ENCODE measurements at regions not wholly inside any gene's neighbourhood (a gene's known extent, or its start where the extent isn't known, plus 50 kb on each side); places are given as distances from the start of the nearest gene placed in this dataset.
"Not testable (repeated sequence)": the region's sequence is repeated elsewhere in the genome, so short reads cannot be mapped to it uniquely, and the experiment has no call there.

DNA sequence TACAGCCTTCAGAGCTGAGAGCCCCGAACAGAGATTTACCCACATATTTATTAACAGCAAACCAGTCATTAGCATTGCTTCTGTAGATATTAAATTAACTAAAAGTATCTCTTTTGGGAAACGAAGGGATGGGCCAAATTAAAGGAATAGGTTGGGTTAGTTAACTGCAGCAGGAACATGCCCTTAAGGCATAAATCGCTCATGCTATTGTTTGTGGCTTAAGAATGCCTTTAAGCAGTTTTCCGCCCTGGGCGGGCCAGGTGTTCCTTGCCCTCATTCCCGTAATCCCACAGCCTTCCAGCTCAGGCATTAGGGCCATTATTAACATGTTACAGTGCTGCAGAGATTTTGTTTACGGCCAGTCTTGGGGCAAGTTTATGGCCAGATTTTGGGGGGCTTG lies 68.3 kb upstream of the SCAF11 start:
- TF ChIP-seq, protein P1, sequence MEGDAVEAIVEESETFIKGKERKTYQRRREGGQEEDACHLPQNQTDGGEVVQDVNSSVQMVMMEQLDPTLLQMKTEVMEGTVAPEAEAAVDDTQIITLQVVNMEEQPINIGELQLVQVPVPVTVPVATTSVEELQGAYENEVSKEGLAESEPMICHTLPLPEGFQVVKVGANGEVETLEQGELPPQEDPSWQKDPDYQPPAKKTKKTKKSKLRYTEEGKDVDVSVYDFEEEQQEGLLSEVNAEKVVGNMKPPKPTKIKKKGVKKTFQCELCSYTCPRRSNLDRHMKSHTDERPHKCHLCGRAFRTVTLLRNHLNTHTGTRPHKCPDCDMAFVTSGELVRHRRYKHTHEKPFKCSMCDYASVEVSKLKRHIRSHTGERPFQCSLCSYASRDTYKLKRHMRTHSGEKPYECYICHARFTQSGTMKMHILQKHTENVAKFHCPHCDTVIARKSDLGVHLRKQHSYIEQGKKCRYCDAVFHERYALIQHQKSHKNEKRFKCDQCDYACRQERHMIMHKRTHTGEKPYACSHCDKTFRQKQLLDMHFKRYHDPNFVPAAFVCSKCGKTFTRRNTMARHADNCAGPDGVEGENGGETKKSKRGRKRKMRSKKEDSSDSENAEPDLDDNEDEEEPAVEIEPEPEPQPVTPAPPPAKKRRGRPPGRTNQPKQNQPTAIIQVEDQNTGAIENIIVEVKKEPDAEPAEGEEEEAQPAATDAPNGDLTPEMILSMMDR (conservative IDR thresholded peaks at IDR 0.05; ENCODE audit: low read depth, low read length) = not testable (repeated sequence)
- TF ChIP-seq POLR2A (IDR thresholded peaks at IDR 0.05; ENCODE audit: low read depth, low read length) = not testable (repeated sequence)
